ENCODE measurements at regions not wholly inside any gene's neighbourhood (a gene's known extent, or its start where the extent isn't known, plus 50 kb on each side); places are given as distances from the start of the nearest gene placed in this dataset.
"Not testable (repeated sequence)": the region's sequence is repeated elsewhere in the genome, so short reads cannot be mapped to it uniquely, and the experiment has no call there.

DNA sequence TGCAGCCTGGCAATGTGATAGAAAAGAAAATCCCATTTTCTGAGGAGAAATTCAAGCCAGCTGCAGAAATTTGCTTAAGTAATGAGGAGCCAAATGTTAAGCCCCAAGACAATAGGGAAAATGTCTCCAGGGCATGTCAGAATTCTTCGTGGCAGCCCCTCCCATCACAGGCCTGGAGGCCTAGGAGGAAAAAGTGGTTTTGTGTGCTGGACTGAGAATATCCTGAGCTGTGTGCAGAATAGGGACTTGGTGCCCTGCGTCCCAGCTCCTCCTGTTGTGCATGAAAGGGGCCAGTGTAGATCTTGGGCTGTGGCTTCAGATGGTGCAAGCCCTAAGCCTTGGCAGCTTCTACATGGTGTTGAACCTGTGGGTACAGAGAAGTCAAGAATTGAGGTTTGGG, 948.3 kb downstream of the METTL15 start:
- DNase-seq (ENCODE audit: low read depth) = not testable (repeated sequence)

DNA sequence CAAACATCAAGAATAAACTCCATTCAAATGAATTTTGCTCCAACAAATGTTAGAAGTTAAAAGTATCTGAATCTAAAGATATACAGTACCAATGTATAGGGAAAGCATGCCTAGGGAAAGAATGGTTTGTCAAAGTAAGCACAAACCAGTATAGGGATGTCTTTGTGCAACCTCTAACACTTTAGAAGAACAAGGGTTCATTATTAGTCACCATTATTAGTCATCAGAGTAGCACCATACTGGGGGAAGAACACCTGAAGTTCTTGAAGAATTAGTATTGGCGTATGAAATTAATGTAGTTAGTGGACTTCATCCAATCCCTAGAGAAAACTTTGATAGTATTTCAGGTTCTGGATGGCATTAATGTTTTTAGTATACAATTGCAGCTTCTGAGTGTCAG, 943.7 kb downstream of the METTL15 start:
- DNase-seq (ENCODE audit: low read depth) = no peak

DNA sequence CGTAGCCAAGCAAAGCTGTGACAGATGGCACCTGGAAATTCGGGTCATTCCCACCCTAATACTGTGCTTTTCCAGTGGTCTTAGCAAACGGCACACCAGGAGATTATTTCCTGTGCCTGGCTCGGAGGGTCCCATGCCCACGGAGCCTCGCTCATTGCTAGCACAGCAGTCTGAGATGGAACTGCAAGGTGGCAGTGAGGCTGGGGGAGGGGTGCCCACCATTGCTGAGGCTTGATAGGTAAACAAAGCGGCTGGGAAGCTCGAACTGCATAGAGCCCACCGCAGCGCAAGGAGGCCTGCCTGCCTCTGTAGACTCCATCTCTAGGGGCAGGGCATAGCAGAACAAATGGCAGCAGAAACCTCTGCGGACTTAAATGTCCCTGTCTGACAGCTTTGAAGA, 942.8 kb downstream of the METTL15 start:
- not testable (repeated sequence) for DNase-seq (ENCODE audit: low read depth)

DNA sequence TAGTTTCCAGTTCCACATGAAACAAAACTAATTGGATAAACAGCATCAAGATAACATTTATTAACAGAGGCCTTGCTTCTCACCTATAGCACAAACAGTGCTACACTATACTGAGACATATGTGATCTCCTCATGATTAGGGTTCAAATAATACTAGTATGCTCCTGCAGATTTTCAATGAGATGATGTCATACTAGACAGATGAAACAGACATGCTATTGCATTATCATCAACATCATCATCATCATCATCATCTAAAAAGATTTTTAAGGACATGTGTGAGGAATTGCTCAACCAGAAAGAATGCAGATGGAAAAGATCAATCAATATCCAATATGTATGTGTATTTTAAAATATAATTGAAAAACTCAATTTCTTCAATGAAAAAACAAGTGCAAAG, 932.3 kb downstream of the METTL15 start:
- no peak for DNase-seq (ENCODE audit: low read depth)

DNA sequence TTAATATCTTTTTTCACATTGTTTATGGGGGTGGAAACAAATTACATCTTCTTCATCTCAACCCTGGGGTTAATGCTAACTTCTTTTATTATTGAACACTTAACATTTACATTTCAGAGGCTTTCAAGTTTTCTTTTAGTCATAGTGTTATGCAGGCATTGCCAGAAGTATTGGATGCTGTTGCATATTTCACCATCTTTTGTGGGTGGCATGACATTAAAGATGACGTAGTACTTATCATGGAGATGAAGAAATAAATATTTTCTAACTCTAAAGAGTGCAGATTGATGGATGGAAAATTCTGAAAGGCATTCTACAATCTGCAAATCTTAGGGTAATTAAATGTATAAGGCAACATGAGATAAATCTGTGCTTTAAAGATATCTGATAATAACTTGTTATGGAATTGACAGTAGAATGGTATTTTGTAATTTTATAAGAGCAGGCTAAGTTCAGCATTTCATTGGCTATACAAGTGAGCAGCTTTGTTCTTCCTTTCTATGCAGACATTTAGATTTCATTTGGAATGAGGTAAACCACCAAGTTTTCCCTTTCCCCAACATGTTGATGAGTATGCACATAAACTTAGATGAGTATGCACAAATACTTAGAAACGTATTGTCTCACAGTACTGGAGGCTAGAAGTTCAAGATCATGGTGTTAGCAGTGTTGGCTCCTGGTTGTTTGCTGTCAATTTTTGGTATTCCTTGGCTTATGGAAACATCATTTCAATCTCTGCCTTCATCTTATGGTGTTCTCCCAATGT, 924.4 kb downstream of the METTL15 start:
- DNase-seq (ENCODE audit: low read depth) = no peak

DNA sequence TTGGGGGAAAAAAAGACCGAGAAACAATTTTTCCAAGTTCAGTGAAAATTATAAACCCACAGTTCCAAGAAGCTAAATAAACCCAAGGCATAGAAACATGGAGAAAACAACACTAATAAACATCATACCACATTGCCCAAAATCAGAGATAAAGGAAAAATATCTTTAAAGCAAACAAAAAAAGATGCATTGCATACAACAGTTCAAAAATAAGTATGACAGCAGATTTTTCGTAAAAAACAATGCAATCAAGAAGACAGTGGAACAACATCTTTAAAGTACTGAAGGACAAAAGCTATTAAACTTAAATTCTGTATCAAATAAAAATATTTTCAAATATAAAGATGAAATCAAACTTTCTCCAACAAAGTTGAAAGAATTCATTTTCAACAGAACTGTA, 921.3 kb downstream of the METTL15 start:
- DNase-seq (ENCODE audit: low read depth) = no peak

DNA sequence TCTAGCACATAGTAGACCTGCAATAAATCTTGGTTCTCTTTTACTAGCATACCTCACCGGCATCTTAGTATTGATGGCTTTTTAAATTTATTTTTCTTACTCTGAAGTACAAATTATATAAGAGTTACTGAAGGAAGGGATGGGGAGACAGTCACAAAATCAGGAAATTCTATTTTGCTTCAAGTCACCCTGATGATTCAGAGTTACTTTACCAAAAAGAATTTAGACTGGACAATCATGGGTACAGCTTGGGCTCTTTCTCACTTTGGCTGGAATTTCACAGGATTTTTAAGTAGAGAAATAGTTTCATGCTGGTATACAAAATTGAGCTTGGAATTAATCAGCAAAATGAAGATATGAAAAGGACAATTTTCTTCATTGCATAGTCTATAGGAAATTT, 919.2 kb downstream of the METTL15 start:
- no peak for DNase-seq (ENCODE audit: low read depth)

DNA sequence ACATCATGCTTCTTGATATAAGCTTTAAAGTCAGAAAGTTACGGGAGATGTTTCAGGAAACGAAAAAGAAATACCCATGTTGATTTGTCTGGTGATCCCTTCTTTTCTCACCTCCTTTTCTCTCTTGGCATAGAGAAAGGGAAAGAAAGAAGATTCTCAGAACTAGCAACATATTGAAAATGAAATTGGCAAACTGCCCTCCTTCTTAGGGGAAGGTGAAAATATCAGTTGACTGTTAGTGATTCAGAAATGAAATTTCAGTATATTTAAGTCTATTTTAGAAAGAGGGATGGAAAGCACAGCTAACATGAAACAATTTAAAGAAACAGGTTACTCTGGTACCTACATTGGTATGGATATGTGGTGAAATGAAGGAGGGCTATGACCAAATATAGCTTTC, 918.1 kb downstream of the METTL15 start:
- DNase-seq (ENCODE audit: low read depth) = no peak

DNA sequence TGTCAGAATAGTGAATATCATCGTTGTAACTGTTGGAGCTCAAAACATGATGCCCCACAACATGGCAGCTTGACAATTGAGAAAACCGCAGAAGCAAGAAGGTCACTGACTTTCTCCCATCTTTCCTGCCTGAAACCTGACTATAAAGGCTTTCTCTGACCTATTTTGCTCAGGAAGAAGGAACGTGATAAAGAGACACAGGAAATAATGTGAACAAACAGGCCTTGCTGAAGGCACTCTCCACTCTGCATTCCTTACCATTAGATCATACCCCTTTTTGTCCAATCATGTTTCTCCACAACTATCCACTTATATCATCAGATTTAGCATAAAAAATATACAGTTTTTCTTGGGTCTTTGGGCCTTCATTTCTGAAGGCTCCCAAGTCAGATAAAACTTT, 916.8 kb downstream of the METTL15 start:
- DNase-seq (ENCODE audit: low read depth) = no peak

DNA sequence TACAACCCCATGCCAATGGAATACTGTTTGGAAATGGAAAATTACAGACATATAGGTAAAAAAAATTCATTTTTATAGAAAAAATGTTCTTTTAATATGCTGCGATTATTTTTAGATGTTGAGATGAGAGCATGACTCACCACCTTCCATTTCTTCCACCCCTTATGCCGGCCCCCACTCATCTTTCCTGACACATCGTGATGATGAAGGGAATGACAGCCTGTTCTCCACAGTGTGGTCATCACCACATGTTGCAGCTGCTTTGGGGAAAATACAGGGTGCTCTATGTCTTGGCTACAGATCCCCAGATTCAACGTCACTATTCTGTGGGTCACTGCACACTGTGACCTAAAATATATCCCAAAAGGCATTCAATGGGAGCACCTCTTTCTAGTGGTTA, 916.2 kb downstream of the METTL15 start:
- DNase-seq (ENCODE audit: low read depth) = no peak

DNA sequence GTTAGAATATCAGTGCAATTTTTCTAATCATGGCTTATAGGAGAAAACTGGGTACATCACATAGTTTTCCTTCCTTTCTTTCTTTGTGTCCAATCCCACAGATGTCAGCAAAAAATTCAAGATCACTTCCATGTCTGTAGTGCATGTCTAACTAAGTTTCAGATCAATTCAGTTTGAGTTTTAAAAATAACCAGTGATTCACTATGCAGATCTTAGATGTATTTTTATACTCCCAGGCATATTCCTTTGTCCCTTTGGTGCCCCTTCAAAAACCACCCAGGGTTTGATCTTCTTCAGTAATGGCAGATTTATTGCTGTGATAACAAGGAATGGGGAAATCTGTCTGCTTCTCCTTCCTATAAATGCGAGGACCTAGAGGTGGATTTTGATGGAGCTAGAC, 915.6 kb downstream of the METTL15 start:
- no peak for DNase-seq (ENCODE audit: low read depth)

DNA sequence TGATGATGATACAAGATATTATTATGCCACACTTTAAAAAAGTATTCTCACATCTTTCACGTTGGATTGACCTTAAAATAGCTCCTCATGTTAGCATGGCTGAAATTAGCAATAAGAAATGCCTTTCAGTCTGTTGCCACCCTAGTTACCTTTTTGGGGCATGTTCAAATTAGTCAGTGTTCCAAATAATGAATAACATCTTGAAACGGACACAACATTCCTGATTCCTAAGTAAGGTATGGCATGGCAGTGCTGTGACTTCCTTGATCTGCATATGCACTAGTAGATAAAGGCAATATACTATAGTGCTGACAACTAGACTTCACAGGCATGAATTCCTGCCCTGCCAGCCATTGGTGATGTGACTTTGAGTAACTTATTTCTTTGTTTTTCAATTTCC, 914.5 kb downstream of the METTL15 start:
- DNase-seq (ENCODE audit: low read depth) = no peak

DNA sequence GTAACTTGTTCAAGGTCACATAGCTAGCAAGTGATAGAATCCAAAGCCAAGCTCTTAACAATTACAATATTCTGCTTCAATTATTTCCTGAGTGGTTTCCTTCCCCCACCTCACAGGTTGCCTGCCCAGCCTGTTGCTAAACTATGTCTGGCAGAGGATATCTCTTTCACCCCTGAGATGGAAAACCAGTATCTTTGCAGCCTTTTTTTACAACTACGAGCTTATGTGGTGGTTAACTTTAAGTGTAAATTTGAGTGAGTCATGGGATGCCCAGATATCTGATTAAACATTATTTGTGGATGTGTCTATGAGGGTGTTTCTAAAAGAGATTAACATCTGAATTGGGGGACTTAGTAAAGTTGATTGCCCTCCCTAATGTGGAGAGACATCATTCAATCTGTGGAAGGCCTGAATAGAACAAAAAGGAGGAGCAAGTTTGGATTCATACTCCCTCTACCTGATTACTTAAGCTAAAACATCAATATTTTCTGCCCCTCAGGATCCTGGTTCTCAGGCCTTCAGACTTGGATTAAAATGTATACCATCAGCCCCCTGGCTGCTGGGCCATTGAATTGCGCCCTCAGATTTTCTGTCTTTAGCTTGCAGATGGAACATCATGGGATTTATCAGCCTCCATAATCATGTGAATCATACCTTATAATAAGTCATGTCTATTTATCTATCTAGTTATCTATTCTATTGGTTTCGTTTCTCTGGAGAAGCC, 911.9 kb downstream of the METTL15 start:
- no peak for DNase-seq (ENCODE audit: low read depth)

DNA sequence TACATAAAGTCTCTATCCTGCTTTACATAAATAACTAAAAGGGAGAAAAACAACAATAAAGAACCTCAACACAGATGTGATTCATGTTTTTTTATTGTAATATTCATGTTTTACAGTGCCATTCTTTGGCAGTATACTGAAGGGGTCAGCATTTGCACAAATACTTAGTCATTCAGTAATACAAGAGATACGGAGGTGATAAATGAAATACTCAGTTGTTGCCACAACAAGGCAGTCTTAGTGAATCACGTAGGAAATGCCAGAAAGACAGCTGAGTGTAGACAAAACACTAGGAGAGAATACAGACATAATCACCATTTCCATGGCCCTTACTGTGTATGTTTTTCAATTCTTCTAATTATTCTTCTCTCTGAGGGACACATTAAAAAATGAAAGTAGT, 910.4 kb downstream of the METTL15 start:
- DNase-seq (ENCODE audit: low read depth) = no peak

DNA sequence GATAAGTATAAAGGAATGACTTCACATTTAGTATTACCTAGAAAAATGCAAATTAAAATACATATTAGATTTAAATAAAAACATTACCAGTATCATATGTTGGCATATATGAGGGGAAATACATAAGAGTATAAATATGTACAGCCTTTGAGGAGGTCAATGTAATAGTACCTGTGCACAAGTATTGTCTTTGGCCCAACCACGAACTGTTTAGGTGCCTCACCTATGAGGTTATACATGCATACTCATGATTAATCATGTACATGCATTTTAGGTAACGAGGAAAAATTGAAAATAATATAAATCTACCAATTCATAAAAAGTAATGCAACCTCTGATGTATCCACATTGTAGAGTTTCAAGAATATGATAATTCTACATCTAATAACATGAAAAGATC, 909.8 kb downstream of the METTL15 start:
- DNase-seq (ENCODE audit: low read depth) = no peak

DNA sequence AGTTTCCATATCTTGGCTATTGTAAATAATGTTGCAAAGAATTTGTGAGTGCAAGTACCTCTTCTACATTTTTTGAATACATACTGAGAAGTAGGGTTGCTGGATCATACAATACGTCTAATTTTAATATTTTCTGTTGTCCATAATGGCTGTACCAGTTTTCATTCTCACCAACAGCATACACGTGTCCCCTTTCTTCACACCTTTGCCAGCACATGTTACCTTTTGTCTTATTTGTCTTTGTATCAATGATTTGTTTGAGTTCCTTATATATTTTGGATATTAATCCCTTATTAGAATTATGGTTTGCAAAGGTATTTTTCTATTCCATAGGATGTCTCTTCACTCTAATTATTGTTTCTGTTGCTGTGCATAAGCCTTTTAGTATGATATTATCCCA, 904.3 kb downstream of the METTL15 start:
- no peak for DNase-seq (ENCODE audit: low read depth)

DNA sequence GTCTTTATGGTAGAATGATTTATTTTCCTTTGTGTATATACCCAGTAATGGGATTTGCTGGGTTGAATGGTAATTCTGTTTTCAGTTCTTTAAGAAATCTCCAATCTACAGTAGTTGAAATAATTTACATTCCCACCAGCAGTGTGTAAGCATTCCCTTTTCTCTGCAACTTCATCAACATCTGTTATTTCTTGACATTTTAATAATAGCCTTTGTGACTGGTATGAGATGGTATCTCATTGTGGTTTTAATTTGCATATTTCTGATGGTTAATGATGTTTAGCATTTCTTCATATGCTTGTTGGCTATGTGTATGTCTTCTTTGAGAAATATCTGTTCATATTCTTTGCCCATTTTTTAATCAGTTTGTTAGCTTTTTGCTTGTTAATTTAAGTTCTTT, 901.2 kb downstream of the METTL15 start:
- DNase-seq (ENCODE audit: low read depth) = no peak

DNA sequence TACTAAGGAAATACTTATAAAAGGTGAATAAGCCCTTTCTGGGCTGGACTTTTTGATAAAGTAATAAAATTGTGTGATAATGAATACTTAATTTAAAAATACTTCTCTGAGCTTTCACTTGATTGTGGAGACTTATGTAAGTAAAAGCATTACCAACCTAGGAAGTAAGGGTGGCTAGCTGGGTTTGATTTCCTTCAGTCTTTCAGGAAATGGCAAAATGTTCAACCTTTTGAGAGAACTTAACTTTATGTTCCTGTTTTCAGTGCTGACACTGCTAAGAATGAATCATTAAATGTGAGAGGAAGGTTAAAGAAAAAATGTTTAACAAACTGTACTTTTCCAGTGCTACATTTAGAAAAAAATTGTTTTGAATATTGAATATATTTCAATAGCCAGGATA, 900.3 kb downstream of the METTL15 start:
- DNase-seq (ENCODE audit: low read depth) = no peak

DNA sequence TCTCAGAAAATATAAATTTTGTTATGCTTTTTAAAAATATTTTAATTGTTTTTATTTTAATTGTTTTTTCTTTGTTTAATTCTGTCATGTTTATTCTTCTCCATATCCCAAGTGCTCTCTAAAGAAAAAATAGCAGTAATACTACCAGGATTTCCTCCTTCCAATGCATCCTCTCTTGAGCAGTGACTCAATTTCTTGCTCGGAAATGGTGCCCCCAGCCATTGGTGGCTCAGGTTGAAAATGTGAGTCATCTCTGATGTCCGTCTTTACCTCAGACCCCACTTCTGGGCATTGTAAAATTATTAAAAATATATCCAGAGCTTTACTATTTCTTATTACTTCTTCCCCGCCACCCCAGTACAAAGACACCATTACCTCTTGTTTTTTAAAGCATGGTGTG, 898.5 kb downstream of the METTL15 start:
- no peak for DNase-seq (ENCODE audit: low read depth)

DNA sequence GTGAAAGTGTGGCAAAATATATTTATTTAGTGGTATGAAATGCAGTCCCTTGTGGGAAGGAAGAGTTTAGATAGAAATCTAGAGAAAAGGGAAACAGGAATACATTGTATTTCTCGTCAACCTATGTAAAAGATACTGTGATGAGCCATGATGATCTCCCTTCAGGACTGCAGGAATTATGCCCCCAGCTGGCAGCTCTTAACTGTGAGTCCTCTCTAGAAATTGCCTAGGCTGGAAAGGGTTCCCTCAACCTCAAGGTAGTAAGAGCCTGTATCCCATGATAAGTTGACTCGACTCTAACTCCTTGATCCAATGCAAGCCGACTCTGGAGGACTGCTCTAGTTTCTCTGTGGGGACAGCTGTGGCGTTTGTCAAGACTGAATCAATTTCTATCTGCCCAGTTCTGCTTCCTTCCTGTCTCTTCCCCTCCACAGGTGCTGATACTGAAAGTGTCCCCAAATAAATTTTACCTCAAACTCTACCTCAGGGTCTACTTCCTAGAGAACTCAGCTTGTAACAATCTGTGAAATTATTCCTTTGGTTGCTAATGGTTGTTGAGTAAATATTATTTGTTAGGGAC, 897.3 kb downstream of the METTL15 start:
- DNase-seq (ENCODE audit: low read depth) = no peak

DNA sequence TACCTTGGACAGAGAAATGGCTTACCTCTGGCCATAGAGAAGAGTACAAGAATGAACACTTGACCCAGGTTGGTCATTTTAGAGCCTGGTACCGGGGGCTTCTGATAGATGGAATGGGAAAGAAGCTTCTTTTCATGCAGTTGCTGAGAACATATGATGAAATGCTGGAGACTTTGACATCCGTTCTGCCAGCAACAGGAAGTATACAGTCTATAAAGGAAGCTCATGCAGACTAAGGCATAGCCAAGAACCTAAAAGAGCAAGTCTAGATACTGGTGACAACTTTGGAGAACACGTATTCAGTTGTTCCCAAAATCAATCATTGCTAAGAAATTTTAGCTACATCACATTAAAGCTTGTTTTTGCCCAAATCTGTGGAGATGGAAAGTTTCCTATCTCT, 894.6 kb downstream of the METTL15 start:
- DNase-seq (ENCODE audit: low read depth) = no peak

DNA sequence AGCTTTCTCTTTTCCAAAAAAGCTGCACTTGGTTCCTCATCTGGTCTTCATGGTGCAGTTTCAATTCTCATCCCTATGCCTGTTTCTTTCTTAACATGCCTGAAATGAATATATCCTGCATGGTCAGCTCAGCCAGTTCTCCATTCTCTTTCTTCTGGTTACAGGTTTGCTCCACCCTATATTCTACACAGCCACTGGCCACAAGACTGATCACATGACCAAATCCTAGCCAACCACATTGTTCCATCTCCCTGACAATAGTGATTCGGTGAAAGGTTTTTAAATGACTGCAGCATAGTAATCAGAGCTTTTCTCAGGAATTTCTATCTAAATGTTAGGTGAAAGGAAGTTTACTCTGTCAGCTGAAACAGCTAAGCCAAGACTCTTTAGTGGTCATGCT, 891.4 kb downstream of the METTL15 start:
- no peak for DNase-seq (ENCODE audit: low read depth)

DNA sequence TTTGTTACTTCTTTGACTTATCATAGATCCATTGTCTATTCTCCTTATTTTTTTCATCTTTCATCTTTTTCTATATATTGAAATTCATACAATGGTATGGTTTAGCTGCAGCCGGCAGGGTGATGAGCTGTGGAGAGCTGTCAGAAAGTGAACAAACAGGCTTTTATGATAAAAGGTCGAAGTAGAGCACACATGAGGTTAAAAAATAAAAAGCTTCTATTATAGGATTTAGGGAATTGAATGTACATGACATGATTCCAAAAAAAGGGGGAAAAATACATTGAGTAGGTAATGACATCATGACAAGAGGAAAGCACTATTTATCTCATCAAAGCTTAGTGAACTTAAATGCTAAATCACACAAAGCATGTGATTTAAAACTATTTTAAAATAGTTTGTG, 884.8 kb downstream of the METTL15 start:
- DNase-seq (ENCODE audit: low read depth) = no peak

DNA sequence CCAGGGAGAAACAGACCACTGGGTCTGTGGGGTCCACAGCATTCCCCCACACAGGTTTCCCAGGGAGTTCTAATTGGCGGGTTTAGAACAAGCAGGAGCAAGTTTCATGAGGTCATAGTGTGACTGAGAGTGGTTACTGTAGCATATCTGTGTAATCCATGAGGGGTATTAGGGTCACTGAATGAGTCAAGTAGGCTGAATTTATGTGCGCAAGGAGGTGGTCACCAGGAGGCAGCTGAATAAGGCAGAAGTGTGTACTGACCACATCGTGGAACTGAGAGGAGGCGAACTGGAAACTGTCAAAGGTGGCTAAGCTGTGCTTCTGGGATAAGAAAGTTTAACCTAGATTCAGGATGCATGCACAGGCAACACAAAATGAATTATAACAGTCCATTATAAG, 876.0 kb downstream of the METTL15 start:
- DNase-seq (ENCODE audit: low read depth) = no peak
